Activated T-cell treated with anti-CD3 and anti-CD28 coated beads, Interleukin-2, amount 50 U/mL, for 24 hours (primary cell): ENCODE measurements at regions not wholly inside any gene's neighbourhood (a gene's known extent, or its start where the extent isn't known, plus 50 kb on each side); places are given as distances from the start of the nearest gene placed in this dataset.

Source experiments
- DNase-seq: peaks from one replicate; pipeline ENCODE4 v3.0.0-alpha.2; 2020
- H3K27ac Mint-ChIP-seq: 2 replicates; pipeline ENCODE4 v1.8.0; 2020; ENCODE audit warnings: mild to moderate bottlenecking, mixed read lengths
- H3K27me3 Mint-ChIP-seq: 2 replicates; pipeline ENCODE4 v1.8.0; 2020; ENCODE audit warnings: mixed read lengths
- H3K36me3 Mint-ChIP-seq: 2 replicates; pipeline ENCODE4 v1.8.0; 2020; ENCODE audit warnings: low read depth, mixed read lengths
- H3K4me1 Mint-ChIP-seq: 2 replicates; pipeline ENCODE4 v1.8.0; 2020; ENCODE audit warnings: low read depth, mixed read lengths
- H3K4me3 Mint-ChIP-seq: 2 replicates; pipeline ENCODE4 v1.8.0; 2020; ENCODE audit warnings: mild to moderate bottlenecking, moderate library complexity, mixed read lengths
- H3K9me3 Mint-ChIP-seq: 2 replicates; pipeline ENCODE4 v1.8.0; 2020; ENCODE audit warnings: mixed read lengths

GRCh38 chr16:63623551-63624039, 1498.3 kb downstream of the CDH11 start:
- no peaks in the 10 kb centered on the region for H3K4me1 Mint-ChIP-seq
- no peaks in the 10 kb centered on the region for H3K27me3 Mint-ChIP-seq
- H3K4me3 Mint-ChIP-seq: no peak overlapping the region

GRCh38 chr16:63618896-63619485, 1502.9 kb downstream of the CDH11 start:
- Mint-ChIP-seq H3K36me3 (no peaks in the 10 kb centered on the region), H3K27ac (no peak overlapping the region), H3K4me1 (no peaks in the 10 kb centered on the region), H3K27me3 (no peaks in the 10 kb centered on the region), H3K9me3 (peaks cover 18% of the 10 kb centered on the region), H3K4me3 (no peak overlapping the region)
- no peak for DNase-seq

More at GRCh38 chr16:63623551-63624039, 1498.3 kb downstream of the CDH11 start:
- DNase-seq: no peak
- Mint-ChIP-seq H3K36me3 (no peaks in the 10 kb centered on the region), H3K9me3 (peaks cover 12% of the 10 kb centered on the region), H3K27ac (no peak overlapping the region)

- Mint-ChIP-seq H3K4me3 (no peak overlapping the region), H3K9me3 (peaks cover 21% of the 10 kb centered on the region), H3K27ac (no peak overlapping the region), H3K36me3 (no peaks in the 10 kb centered on the region), H3K27me3 (no peaks in the 10 kb centered on the region), H3K4me1 (no peaks in the 10 kb centered on the region)
- no peak for DNase-seq
Measured at GRCh38 chr16:63617990-63618763, 1503.7 kb downstream of the CDH11 start.

GRCh38 chr16:63617047-63617989, 1504.5 kb downstream of the CDH11 start:
- H3K27ac Mint-ChIP-seq: no peak overlapping the region

DNA sequence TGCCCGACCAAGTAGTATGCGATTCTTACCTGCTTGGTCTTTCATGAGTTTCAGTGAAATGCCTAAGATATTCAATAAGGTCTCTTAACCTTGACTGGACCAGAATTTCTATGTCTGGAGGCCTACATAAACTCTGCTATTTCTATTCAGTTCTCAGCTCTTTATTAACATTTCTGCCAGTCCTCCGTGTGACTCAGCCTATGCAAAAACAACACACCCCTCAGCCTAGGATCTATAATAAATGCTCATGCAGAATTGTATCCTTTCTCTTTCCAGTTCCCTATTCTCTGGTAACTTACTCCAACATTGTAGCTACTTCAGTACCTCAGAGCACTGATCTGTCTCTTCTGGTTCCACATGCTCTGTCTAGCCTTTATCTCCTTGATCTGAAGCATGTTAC, 1507.4 kb downstream of the CDH11 start:
- no peak for DNase-seq
- H3K4me1 Mint-ChIP-seq: no peaks in the 10 kb centered on the region
- no peaks in the 10 kb centered on the region for H3K36me3 Mint-ChIP-seq
- peaks cover 33% of the 10 kb centered on the region for H3K9me3 Mint-ChIP-seq
- H3K27ac Mint-ChIP-seq: no peak overlapping the region
- H3K4me3 Mint-ChIP-seq: no peak overlapping the region
- H3K27me3 Mint-ChIP-seq: no peaks in the 10 kb centered on the region

More at GRCh38 chr16:63617047-63617989, 1504.5 kb downstream of the CDH11 start:
- Mint-ChIP-seq H3K4me1 (no peaks in the 10 kb centered on the region), H3K36me3 (no peaks in the 10 kb centered on the region), H3K9me3 (peaks cover 22% of the 10 kb centered on the region), H3K4me3 (no peak overlapping the region), H3K27me3 (no peaks in the 10 kb centered on the region)
- no peak for DNase-seq

DNA sequence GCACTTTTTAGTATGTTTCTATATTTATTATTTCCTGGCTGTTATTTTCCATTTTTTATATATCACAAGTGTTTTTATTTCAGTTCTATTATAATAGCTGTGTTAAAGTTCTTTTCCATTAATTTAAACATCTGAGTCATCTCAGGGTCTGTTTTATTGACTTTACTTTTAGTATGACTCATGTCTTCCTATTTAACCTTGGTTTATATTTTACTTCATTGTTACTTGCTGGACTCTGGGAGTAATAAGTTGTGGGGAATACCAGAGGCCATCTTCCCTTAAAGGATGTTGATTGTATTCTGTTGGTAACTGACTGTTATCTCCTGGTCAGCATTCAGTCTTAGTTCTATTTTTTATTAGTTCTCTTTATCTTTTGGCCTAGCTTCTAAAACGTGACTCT, 1508.2 kb downstream of the CDH11 start:
- H3K36me3 Mint-ChIP-seq: no peaks in the 10 kb centered on the region
- H3K9me3 Mint-ChIP-seq: peaks cover 34% of the 10 kb centered on the region
- H3K27me3 Mint-ChIP-seq: no peaks in the 10 kb centered on the region
- no peak overlapping the region for H3K27ac Mint-ChIP-seq
- no peaks in the 10 kb centered on the region for H3K4me1 Mint-ChIP-seq
- no peak for DNase-seq
- H3K4me3 Mint-ChIP-seq: no peak overlapping the region

DNA sequence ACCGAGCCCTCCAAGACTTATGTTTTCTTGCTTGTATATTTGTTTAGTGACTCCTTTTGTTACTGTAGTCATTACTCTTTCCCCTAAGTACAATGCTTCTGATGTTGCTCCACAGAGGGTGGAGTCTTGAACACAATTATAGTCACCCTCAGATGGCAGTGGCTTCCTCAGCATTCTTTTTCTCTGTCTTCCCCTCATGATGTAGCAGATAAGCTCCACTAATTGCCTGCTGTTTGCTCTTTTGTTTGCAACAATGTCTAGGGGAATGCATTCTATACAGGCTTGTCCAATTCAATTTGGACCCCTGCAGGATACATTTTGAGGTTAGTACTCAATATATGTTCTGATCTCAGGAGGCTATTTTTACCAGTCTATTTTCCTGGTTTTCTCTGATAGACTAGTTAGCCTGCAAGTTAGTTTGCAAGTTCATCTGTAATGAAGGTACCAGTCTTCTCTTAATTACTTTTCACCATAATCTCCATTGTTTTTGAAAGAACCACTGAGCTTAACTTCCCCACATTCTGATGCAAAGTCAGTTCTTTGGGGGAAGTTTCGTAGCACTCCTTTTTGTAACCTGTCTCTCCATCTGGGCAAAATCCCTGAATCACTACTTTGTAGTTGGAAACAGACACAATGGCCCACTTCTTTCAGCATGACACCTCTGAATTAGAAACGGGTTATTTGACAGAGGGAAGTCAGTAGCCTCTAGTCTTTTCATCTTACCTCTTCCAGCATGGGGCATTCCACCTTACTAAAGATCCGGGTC, 1509.2 kb downstream of the CDH11 start:
- peaks cover 33% of the 10 kb centered on the region for H3K9me3 Mint-ChIP-seq
- H3K4me3 Mint-ChIP-seq: no peak overlapping the region
- H3K4me1 Mint-ChIP-seq: no peaks in the 10 kb centered on the region
- no peaks in the 10 kb centered on the region for H3K27me3 Mint-ChIP-seq
- H3K36me3 Mint-ChIP-seq: no peaks in the 10 kb centered on the region
- DNase-seq: no peak
- H3K27ac Mint-ChIP-seq: no peak overlapping the region

DNA sequence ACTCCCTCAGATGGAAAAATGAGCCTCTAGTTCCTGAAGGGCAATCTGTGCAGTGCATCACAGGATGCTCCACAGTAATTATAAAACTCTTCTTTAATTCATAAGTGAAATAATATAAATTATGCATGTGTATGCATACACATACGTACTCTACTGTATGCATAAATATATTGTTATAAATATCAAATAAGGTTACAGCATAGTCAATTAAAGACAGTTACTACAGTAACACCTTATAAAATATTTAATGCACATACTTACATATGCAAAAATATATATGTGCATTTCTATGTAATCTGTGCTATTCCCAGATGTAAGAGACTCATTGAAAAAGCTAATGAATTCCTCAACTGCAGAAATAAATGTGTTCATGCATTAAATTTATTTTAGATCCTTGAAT, 1515.1 kb downstream of the CDH11 start:
- H3K27ac Mint-ChIP-seq: no peak overlapping the region
- no peaks in the 10 kb centered on the region for H3K36me3 Mint-ChIP-seq

DNA sequence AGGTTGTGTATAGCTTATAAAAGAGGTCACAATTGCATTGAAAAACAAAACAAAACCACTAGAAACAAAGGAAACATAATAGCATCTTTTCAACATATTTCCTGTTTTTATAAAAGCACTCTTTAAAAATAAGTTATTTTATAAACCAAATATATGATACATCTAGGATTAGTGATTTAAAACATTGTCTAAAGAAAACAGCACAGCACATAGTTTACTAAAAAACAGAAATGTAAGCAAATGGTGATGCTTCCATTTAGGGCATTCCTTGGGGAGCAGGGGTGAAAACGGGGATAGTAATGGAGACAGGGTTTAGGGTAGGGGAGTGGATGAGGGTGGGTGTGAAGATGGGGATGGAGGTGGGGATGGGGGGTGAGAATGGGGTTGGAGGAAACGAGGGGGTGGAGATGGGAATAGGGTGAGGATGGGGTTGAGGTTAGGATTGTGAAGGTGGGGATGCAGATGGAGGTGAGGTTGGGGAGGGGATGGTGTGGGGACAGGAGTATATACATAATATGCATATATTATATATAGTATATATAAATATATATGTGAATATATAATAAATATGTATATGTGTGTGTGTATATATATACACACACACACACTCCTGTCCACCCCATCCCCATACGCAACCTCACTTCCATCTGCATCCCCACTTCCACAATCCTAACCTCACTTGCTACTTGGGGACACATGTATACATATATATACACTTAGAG, 1519.5 kb downstream of the CDH11 start:
- DNase-seq: no peak
- Mint-ChIP-seq H3K4me1 (no peaks in the 10 kb centered on the region), H3K36me3 (no peaks in the 10 kb centered on the region), H3K4me3 (no peak overlapping the region), H3K27me3 (no peaks in the 10 kb centered on the region), H3K9me3 (peaks cover 34% of the 10 kb centered on the region), H3K27ac (no peak overlapping the region)

More for the DNA sequence above, 1515.1 kb downstream of the CDH11 start:
- Mint-ChIP-seq H3K4me3 (no peak overlapping the region), H3K4me1 (no peaks in the 10 kb centered on the region), H3K27me3 (no peaks in the 10 kb centered on the region), H3K9me3 (peaks cover 30% of the 10 kb centered on the region)
- no peak for DNase-seq

DNA sequence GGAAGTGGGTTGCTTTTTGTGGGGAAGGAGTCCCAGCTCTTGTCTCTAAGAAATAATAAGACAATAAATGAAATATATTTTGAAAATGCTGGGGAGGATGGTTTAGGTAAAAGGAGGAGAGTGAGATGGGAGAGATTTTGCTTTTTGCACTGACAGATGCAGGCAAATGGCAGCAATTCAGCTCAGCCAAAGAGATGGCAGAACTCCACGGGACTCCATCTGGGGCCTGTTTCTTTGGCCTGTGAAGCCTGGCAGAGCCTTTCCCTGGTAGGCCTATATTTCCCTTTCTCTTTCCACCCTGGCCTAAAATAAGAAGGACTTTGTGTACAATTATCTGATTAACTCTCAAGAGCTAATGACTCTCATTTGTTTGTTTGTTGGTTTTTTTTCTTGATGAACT, 1525.1 kb downstream of the CDH11 start:
- Mint-ChIP-seq H3K27me3 (no peaks in the 10 kb centered on the region), H3K4me3 (no peak overlapping the region), H3K27ac (no peak overlapping the region), H3K4me1 (no peaks in the 10 kb centered on the region), H3K9me3 (peaks cover 42% of the 10 kb centered on the region), H3K36me3 (no peaks in the 10 kb centered on the region)
- DNase-seq: no peak

DNA sequence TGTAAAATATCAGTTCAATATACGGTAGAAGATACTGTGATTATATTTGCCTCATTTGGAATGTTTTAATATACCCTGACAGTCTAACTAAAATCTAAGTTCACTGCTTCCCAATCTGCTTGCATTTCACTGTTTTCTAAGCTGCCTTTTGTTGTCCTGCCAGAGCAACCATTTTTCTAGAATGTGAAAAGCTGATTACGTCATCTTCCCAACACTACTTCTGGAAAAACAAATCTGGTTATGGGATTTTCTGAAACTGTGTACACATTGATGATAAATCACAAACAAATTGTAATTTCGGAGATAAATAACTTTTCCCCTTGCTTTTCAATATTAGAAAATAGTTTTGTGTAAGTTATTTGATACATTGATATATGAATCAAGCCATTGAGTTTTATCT, 1529.0 kb downstream of the CDH11 start:
- DNase-seq: no peak
- Mint-ChIP-seq H3K27me3 (no peaks in the 10 kb centered on the region), H3K36me3 (no peaks in the 10 kb centered on the region)

GRCh38 chr16:63581570-63581969, 1540.3 kb downstream of the CDH11 start:
- no peaks in the 10 kb centered on the region for H3K27me3 Mint-ChIP-seq
- no peak overlapping the region for H3K27ac Mint-ChIP-seq
- H3K4me3 Mint-ChIP-seq: no peak overlapping the region
- no peak for DNase-seq
- no peaks in the 10 kb centered on the region for H3K36me3 Mint-ChIP-seq
- H3K4me1 Mint-ChIP-seq: no peaks in the 10 kb centered on the region
- H3K9me3 Mint-ChIP-seq: peaks cover 19% of the 10 kb centered on the region

More for the DNA sequence above, 1529.0 kb downstream of the CDH11 start:
- H3K4me1 Mint-ChIP-seq: no peaks in the 10 kb centered on the region
- H3K4me3 Mint-ChIP-seq: no peak overlapping the region
- no peak overlapping the region for H3K27ac Mint-ChIP-seq
- H3K9me3 Mint-ChIP-seq: peaks cover 31% of the 10 kb centered on the region

DNA sequence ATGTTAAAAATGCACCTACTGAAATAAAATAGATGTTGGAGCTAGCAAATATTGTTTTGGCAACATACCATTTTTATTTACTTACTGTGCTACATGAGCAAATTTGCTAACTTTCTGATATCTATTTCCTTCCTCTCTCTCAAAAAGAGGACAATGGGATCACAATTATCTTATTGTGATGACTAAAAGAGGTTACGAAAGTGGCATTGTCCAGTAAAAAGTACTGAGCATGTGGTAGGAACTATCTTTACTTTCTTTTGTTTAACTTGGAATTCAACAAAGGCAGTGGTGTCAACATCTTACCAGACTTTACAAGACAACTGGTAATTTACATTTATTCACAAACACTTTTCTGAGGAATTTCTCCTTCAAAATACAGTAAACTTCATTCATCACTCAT, 1542.6 kb upstream of the CDH8 start:
- H3K9me3 Mint-ChIP-seq: peaks cover 25% of the 10 kb centered on the region
- H3K27ac Mint-ChIP-seq: no peak overlapping the region
- H3K4me1 Mint-ChIP-seq: no peaks in the 10 kb centered on the region
- no peaks in the 10 kb centered on the region for H3K27me3 Mint-ChIP-seq
- no peak for DNase-seq
- no peaks in the 10 kb centered on the region for H3K36me3 Mint-ChIP-seq
- no peak overlapping the region for H3K4me3 Mint-ChIP-seq
